SK-N-SH (cell line): ENCODE measurements at regions not wholly inside any gene's neighbourhood (a gene's known extent, or its start where the extent isn't known, plus 50 kb on each side); places are given as distances from the start of the nearest gene placed in this dataset.

Experiments
- CTCF ChIA-PET: fragments of 300-600, 350-600 bp; formaldehyde crosslinking; extraction: SDS; loops from one replicate; lab custom pipeline; 2021; lab: Yijun Ruan, JAX
- POLR2A ChIA-PET: fragments of 350-600 bp; sonication (Branson Sonifier 250); formaldehyde crosslinking; extraction: SDS; loops from one replicate; lab custom pipeline; 2020; ENCODE audit warnings: antibody characterized with exemption, inconsistent platforms; lab: Yijun Ruan, JAX
- DNase-seq: peaks from one replicate; pipeline ENCODE4 v3.0.0; 2012
- H2AFZ ChIP-seq: fragments of 200-600 bp; sonication (generic); 2 replicates; pipeline ENCODE4 v1.8.1; 2016; ENCODE audit warnings: antibody characterized with exemption, mild to moderate bottlenecking, low read depth
- H3F3A ChIP-seq: fragments of 200-600 bp; sonication (generic); replicated peaks from 2 replicates; pipeline ENCODE3; 2016; ENCODE audit warnings: antibody characterized with exemption, mild to moderate bottlenecking; ENCODE audit not compliant: insufficient read depth
- H3K27ac ChIP-seq, 2 experiments: fragments of 200-500 bp in 1 of 2; fragments of 200-600 bp in 1 of 2; sonication (Bioruptor generic) in 1 of 2; sonication (generic), shearing (Covaris generic) in 1 of 2; 2 replicates each; pipeline versions ENCODE4 v1.5.1 to v1.6.1; 2014 to 2016; ENCODE audit warnings: low read depth in 2 of 2, inconsistent platforms in 1 of 2, low read length in 1 of 2, mild to moderate bottlenecking in 1 of 2, mixed read lengths in 1 of 2
- H3K27me3 ChIP-seq: fragments of 200-600 bp; sonication (generic), shearing (Covaris generic); 2 replicates; pipeline ENCODE4 v1.6.1; 2016; ENCODE audit warnings: mixed run types; ENCODE audit not compliant: insufficient read depth
- H3K36me3 ChIP-seq, 2 experiments: fragments of 200-500 bp in 1 of 2; fragments of 200-600 bp in 1 of 2; sonication (Bioruptor generic) in 1 of 2; sonication (generic) in 1 of 2; replicated peaks in 1 of 2; 2 replicates each; pipeline versions ENCODE3 to v1.5.1; 2014 to 2016; ENCODE audit warnings: low read length in 1 of 2, mild to moderate bottlenecking in 1 of 2; ENCODE audit not compliant: insufficient read depth in 2 of 2, control insufficient read depth in 1 of 2
- H3K4me1 ChIP-seq, 2 experiments: fragments of 200-500 bp in 1 of 2; fragments of 200-600 bp in 1 of 2; sonication (Bioruptor generic) in 1 of 2; sonication (generic), shearing (Covaris generic) in 1 of 2; 2 replicates each; pipeline versions ENCODE4 v1.5.1 to v1.6.1; 2014 to 2016; ENCODE audit warnings: low read depth in 1 of 2, low read length in 1 of 2, mixed run types in 1 of 2; ENCODE audit not compliant: insufficient read depth in 2 of 2, control insufficient read depth in 1 of 2
- H3K4me2 ChIP-seq: fragments of 200-600 bp; sonication (generic), shearing (Covaris generic); 2 replicates; pipeline ENCODE4 v1.6.1; 2017; ENCODE audit warnings: mixed run types
- H3K4me3 ChIP-seq, 2 experiments: fragments of 200-500 bp in 1 of 2; fragments of 200-600 bp in 1 of 2; sonication (Bioruptor generic) in 1 of 2; sonication (generic), shearing (Covaris generic) in 1 of 2; 2 replicates each; pipeline versions ENCODE4 v1.5.1 to v1.8.1; 2014 to 2016; ENCODE audit warnings: low read depth in 2 of 2, inconsistent platforms in 1 of 2, low read length in 1 of 2, mild to moderate bottlenecking in 1 of 2, mixed read lengths in 1 of 2, moderate library complexity in 1 of 2
- H3K79me2 ChIP-seq: fragments of 200-600 bp; sonication (generic); 2 replicates; pipeline ENCODE4 v1.8.1; 2017; ENCODE audit warnings: mild to moderate bottlenecking; ENCODE audit not compliant: insufficient read depth
- H3K9ac ChIP-seq: fragments of 200-600 bp; sonication (generic); 2 replicates; pipeline ENCODE4 v1.6.1; 2017; ENCODE audit warnings: mixed run types
- H3K9me2 ChIP-seq: fragments of 200-600 bp; sonication (generic); 2 replicates; pipeline ENCODE4 v1.6.1; 2017; ENCODE audit warnings: mixed run types
- H3K9me3 ChIP-seq: fragments of 200-600 bp; sonication (generic); 2 replicates; pipeline ENCODE4 v1.6.1; 2017; ENCODE audit warnings: mixed run types, mild to moderate bottlenecking, moderate library complexity
- H4K20me1 ChIP-seq: fragments of 200-600 bp; sonication (generic); 2 replicates; pipeline ENCODE4 v1.6.1; 2017; ENCODE audit warnings: mild to moderate bottlenecking, mixed run types; ENCODE audit not compliant: insufficient read depth
- EP300 ChIP-seq, 2 experiments: IDR thresholded peaks; 2 replicates each; pipeline versions ENCODE4 v1.4.0 to v1.6.1; 2012; ENCODE audit warnings: borderline replicate concordance in 1 of 2, low read depth in 1 of 2, low read length in 1 of 2
- FOXM1 ChIP-seq: IDR thresholded peaks from 2 replicates; pipeline ENCODE4 v1.4.0; 2012; ENCODE audit warnings: low read depth, mild to moderate bottlenecking
- GATA2 ChIP-seq: sonication (generic); formaldehyde crosslinking; IDR thresholded peaks from 2 replicates; pipeline ENCODE4 v1.5.0; 2020; ENCODE audit warnings: mild to moderate bottlenecking, missing genetic modification reagents
- MEF2A ChIP-seq: IDR thresholded peaks from 2 replicates; pipeline ENCODE4 v1.4.0; 2012; ENCODE audit warnings: low read depth, borderline replicate concordance
- NFIC ChIP-seq: IDR thresholded peaks from 2 replicates; pipeline ENCODE4 v1.4.0; 2012; ENCODE audit warnings: borderline replicate concordance
- RFX5 ChIP-seq: IDR thresholded peaks from 2 replicates; pipeline ENCODE4 v1.6.1; 2012; ENCODE audit warnings: mild to moderate bottlenecking, improper control_type of control experiment, low read length
- RXRA ChIP-seq: IDR thresholded peaks from 2 replicates; pipeline ENCODE4 v1.4.0; 2012; ENCODE audit warnings: low read depth, mild to moderate bottlenecking, borderline replicate concordance
- WGBS: methylation state at CpG from one replicate; pipeline ENCODE4 v1.1.6; 2017; ENCODE audit warnings: low lambda C conversion rate; 5-methylcytosine and 5-hydroxymethylcytosine counted together
- TF ChIP-seq, protein P1 (sequence below): IDR thresholded peaks from 2 replicates; pipeline ENCODE4 v1.6.1; 2012; ENCODE audit warnings: mild to moderate bottlenecking, low read depth, low read length, moderate library complexity
- TF ChIP-seq, protein P2 (sequence below): IDR thresholded peaks from 2 replicates; pipeline ENCODE4 v1.4.0; 2012; ENCODE audit warnings: low read depth
- TF ChIP-seq, protein P3 (sequence below): IDR thresholded peaks from 2 replicates; pipeline ENCODE4; 2012
- TF ChIP-seq, protein P4 (sequence below): fragments of 200-600 bp; sonication (generic); IDR thresholded peaks from 2 replicates; pipeline ENCODE4 v1.6.1; 2017; ENCODE audit warnings: antibody characterized with exemption, mild to moderate bottlenecking, moderate library complexity
- TF ChIP-seq, protein P5 (sequence below): fragments of 150-350 bp; IDR thresholded peaks from 2 replicates; pipeline ENCODE4 v1.6.1; 2016; ENCODE audit warnings: mild to moderate bottlenecking, low read depth, low read length

DNA sequence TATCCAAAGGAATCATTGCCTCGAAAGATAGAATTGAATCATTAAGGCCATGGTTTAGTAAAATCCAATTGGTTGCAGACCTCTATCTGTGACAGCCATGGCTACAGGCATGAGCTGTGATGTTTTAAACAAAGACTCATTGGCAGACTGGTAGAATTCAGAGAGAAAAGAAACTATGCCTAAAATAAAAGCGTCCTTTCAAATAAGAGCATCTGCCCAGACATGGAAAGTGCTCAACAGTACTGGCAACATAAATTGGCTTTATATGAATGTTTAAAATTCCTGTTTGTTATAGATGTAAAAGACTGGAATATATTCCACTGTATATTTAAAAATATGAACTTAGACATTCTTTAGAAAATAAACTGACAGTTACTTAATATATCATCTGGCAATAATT lies 2034.2 kb downstream of the LRRC4C start:
- 2% methylated on average over 2 of the region's 2 CpGs for WGBS
- Histone ChIP-seq H3K27me3 (no peaks in the 10 kb centered on the region), H3K9me3 (no peaks in the 10 kb centered on the region), H2AFZ (no peak overlapping the region), H3F3A (no peaks in the 10 kb centered on the region), H3K9ac (no peak overlapping the region), H4K20me1 (no peaks in the 10 kb centered on the region), H3K36me3 (no peaks in the 10 kb centered on the region), H3K9me2 (no peaks in the 10 kb centered on the region), H3K27ac (no peak overlapping the region), H3K4me1 (peaks cover 0 to 3% of the 10 kb centered on the region in 2 experiments; a peak in 1 of 4 replicates), H3K4me3 (no peak overlapping the region), H3K4me2 (no peak overlapping the region), H3K79me2 (no peaks in the 10 kb centered on the region)
- ChIA-PET POLR2A (no interaction called here), CTCF (no interaction called here)
- TF ChIP-seq MEF2A = no peak
- TF ChIP-seq EP300 (IDR thresholded peaks at IDR 0.05; ENCODE audit: borderline replicate concordance in 1 of 2, low read depth in 1 of 2, low read length in 1 of 2) = no peak
- TF ChIP-seq, protein P1, sequence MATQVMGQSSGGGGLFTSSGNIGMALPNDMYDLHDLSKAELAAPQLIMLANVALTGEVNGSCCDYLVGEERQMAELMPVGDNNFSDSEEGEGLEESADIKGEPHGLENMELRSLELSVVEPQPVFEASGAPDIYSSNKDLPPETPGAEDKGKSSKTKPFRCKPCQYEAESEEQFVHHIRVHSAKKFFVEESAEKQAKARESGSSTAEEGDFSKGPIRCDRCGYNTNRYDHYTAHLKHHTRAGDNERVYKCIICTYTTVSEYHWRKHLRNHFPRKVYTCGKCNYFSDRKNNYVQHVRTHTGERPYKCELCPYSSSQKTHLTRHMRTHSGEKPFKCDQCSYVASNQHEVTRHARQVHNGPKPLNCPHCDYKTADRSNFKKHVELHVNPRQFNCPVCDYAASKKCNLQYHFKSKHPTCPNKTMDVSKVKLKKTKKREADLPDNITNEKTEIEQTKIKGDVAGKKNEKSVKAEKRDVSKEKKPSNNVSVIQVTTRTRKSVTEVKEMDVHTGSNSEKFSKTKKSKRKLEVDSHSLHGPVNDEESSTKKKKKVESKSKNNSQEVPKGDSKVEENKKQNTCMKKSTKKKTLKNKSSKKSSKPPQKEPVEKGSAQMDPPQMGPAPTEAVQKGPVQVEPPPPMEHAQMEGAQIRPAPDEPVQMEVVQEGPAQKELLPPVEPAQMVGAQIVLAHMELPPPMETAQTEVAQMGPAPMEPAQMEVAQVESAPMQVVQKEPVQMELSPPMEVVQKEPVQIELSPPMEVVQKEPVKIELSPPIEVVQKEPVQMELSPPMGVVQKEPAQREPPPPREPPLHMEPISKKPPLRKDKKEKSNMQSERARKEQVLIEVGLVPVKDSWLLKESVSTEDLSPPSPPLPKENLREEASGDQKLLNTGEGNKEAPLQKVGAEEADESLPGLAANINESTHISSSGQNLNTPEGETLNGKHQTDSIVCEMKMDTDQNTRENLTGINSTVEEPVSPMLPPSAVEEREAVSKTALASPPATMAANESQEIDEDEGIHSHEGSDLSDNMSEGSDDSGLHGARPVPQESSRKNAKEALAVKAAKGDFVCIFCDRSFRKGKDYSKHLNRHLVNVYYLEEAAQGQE = no peak
- DNase-seq = no peak

DNA sequence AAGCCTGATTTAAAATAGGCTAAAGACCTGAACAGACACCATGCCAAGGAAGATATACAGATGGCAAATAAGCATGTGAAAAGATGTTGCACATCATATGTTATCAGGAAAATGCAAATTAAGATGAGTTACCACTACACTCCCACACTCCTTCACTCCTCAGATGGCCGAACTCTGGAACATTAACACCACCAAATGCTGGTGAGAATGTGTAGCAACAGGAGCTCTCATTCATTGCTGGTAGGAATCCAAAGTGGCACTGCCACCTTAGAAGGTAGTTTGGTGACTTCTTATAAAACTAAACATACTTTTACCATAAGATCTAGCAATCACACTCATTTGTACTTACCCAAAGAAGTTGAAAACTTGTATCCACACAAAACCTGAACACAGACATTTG lies 2047.3 kb downstream of the LRRC4C start:
- DNase-seq = no peak
- POLR2A ChIA-PET = no interaction called here
- Histone ChIP-seq H3K4me2 (no peak overlapping the region), H3K27ac (no peak overlapping the region), H2AFZ (no peak overlapping the region), H3K9me3 (peaks cover 5% of the 10 kb centered on the region; the same call in 1 of the 2 replicates), H3K36me3 (no peaks in the 10 kb centered on the region), H3K79me2 (no peaks in the 10 kb centered on the region), H3F3A (no peaks in the 10 kb centered on the region), H3K27me3 (no peaks in the 10 kb centered on the region), H3K4me1 (no peaks in the 10 kb centered on the region), H3K4me3 (no peak overlapping the region), H3K9ac (no peak overlapping the region), H3K9me2 (no peaks in the 10 kb centered on the region), H4K20me1 (no peaks in the 10 kb centered on the region)
- CTCF ChIA-PET = interaction anchor here (1.4 kb wide), 1 partner anchor 882 kb away, joined by 3 read pairs; no protein-coding TSS in a partner anchor
- 0% methylated on average over 1 of the region's 1 CpG for WGBS
- TF ChIP-seq, protein P2, sequence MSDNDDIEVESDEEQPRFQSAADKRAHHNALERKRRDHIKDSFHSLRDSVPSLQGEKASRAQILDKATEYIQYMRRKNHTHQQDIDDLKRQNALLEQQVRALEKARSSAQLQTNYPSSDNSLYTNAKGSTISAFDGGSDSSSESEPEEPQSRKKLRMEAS = no peak
- no peak for TF ChIP-seq GATA2
- TF ChIP-seq, protein P1 = no peak
- TF ChIP-seq NFIC = no peak
- TF ChIP-seq, protein P3, sequence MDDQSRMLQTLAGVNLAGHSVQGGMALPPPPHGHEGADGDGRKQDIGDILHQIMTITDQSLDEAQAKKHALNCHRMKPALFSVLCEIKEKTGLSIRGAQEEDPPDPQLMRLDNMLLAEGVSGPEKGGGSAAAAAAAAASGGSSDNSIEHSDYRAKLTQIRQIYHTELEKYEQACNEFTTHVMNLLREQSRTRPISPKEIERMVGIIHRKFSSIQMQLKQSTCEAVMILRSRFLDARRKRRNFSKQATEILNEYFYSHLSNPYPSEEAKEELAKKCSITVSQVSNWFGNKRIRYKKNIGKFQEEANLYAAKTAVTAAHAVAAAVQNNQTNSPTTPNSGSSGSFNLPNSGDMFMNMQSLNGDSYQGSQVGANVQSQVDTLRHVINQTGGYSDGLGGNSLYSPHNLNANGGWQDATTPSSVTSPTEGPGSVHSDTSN = no peak
- no peak for TF ChIP-seq FOXM1
- TF ChIP-seq, protein P4, sequence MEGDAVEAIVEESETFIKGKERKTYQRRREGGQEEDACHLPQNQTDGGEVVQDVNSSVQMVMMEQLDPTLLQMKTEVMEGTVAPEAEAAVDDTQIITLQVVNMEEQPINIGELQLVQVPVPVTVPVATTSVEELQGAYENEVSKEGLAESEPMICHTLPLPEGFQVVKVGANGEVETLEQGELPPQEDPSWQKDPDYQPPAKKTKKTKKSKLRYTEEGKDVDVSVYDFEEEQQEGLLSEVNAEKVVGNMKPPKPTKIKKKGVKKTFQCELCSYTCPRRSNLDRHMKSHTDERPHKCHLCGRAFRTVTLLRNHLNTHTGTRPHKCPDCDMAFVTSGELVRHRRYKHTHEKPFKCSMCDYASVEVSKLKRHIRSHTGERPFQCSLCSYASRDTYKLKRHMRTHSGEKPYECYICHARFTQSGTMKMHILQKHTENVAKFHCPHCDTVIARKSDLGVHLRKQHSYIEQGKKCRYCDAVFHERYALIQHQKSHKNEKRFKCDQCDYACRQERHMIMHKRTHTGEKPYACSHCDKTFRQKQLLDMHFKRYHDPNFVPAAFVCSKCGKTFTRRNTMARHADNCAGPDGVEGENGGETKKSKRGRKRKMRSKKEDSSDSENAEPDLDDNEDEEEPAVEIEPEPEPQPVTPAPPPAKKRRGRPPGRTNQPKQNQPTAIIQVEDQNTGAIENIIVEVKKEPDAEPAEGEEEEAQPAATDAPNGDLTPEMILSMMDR = no peak
- no peak for TF ChIP-seq RFX5
- TF ChIP-seq RXRA = no peak
- TF ChIP-seq, protein P5, sequence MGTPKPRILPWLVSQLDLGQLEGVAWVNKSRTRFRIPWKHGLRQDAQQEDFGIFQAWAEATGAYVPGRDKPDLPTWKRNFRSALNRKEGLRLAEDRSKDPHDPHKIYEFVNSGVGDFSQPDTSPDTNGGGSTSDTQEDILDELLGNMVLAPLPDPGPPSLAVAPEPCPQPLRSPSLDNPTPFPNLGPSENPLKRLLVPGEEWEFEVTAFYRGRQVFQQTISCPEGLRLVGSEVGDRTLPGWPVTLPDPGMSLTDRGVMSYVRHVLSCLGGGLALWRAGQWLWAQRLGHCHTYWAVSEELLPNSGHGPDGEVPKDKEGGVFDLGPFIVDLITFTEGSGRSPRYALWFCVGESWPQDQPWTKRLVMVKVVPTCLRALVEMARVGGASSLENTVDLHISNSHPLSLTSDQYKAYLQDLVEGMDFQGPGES = no peak
